GM19238 (cell line): ENCODE measurements at regions not wholly inside any gene's neighbourhood (a gene's known extent, or its start where the extent isn't known, plus 50 kb on each side); places are given as distances from the start of the nearest gene placed in this dataset.
"Not testable (repeated sequence)": the region's sequence is repeated elsewhere in the genome, so short reads cannot be mapped to it uniquely, and the experiment has no call there.

ENCODE experiments used
- DNase-seq: peaks from one replicate; pipeline ENCODE4 v3.0.0; 2011; ENCODE audit warnings: low spot score; ENCODE audit not compliant: insufficient read length

- no peak for DNase-seq
Measured at GRCh38 chr3:153268564-153269279, 106.7 kb downstream of the RAP2B start.

DNA sequence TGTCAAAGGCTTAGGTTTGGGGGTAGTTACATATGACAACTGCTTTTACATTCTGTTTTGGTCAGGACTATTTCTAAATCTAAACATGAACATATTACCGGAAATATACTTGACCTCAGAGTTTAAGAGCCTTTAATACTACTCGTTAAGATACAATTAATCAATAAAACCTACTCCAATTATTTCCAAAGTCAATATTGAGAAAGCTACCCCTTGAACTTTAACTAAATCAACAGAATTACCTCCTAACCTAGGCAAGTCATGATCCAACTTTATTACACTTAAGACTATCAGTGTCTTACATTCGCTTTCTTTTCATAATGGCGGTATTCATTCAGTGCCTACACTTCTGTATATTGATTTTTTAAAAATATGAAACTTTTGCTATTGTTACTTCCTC is 107.7 kb downstream of the RAP2B start:
- no peak for DNase-seq

GRCh38 chr3:153273217-153273616 is 111.2 kb downstream of the RAP2B start:
- no peak for DNase-seq

DNA sequence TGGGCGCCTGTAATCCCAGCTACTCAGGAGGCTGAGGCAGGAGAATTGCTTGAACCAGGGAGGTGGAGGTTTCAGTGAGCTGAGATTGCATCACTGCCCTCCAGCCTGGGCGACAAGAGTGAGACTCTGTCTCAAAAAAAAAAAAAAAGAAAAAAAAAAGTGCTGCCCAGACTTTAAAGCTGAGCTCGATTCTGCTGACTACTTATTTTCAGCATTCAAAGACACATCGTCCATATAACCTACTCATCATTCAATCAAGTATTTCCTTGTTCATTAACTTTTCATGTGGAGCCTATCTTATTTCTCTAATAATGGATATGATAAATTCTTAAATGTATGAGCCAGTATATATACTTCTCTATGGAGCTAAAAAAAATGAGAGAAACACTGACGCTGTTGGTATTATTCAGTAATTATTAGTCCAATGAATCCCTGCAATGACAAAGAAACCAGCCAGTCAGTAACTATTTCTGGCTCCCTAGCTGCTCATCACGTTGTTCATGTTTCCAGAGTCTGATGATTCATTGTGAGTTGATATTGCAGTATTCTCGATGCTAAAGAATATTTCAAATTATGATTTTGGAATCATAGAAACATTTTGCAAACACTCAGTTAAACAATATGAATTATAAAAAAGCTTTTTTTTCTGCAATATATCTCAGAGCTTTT is 111.9 kb downstream of the RAP2B start:
- DNase-seq = no peak

DNA sequence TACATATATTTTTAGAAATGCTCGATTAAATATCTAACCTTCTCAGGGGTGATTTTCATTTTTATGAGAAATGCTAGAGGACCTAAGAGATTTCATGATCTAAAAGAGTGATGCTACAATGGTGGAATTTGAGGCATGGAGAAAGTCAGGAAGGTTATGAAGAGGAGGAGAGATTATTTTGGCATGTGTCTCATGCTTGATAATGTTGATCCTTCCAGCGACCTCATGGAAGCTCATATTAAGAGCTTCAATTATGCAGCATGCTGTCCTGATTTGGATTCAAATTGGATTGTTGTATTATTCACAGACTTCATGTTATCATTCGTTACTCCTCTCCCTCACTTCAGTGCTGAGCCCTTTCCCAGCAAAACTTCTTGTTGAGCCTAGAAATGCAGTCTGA is 112.5 kb downstream of the RAP2B start:
- no peak for DNase-seq

DNA sequence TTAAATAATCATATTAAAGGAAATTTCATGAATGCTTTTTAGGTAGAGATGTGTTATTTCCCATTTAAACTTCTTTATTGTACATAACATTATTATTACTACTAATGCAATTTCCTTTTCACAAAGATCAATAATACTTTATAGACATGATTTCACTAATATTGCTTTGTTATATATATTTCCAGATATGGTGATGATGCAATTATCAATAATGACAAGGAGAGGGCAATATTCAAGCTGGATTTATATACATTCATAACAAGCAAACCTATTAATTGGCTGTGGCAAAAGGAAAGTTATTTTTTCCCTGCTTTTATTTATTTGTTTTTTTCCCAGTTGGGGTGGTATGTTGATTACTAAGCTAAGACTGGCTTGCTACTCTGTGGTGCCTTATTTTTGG is 113.5 kb downstream of the RAP2B start:
- DNase-seq = no peak

DNA sequence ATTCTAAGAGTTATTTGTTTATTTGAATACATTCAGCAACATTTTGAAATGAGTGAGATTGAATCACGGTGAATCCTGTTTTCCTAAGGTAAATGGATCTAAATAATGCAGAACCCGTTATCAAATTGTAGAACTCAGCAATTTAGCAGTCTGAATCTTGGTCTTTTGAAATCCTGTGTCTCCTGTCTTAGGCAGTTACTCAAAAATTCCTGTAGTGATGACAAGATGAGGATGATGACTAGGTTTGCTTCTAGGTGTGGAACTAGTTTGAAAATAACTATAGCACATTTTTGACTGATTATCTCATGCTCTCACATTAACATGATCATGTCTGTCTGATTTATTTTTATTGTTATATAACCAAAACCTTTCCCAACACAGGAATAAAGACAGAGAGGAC is 115.0 kb downstream of the RAP2B start:
- no peak for DNase-seq

- not testable (repeated sequence) for DNase-seq
Measured at GRCh38 chr3:153281236-153281997, 119.4 kb downstream of the RAP2B start.

DNA sequence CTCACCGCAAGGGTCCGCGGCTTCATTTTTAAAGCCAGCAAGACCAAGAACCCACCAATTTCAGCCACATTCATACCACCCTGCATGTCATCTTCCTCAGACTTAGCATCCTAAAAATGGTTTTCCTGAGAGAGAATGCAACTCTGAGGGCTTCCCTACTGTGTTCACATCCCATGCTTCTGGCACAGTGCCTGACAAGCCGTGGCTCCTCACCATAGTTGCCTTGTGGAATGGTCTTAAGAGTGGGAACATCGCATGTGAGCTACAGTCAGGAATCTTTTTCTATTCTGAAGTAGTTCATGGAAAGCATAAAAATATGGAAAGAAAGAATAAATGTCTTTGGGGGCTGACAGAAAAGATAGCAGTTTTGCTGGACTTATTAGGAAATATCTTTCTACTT is 120.3 kb downstream of the RAP2B start:
- no peak for DNase-seq

DNA sequence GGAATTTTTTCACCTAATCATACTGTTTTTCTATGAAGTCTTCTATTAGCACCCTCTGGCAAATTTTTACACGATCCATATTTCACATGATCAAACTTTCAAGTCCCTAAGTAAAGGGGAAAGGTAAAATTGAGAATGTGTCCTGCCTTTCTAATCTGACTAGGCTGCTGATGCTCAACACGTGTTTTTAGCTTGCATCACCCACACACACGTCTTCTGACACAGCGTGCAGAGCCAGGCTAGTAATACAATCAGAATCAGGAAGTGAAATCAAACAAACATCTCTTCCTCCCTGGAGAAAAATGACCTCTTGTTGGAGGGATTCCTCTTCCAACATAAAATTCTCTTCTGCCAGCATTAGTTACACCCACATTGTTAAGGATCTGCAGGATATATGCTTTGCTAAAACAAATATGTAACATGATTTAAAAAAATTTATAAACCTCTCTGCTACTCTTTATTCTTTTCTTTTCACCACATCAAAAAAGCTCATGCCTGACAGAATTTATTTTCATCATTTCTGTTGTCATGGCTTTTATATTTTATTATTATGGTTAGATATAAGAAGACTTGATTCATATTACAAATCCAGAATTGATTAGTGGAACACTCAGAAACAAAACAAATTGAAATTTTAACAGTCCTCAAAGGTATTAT is 122.4 kb downstream of the RAP2B start:
- no peak for DNase-seq

DNA sequence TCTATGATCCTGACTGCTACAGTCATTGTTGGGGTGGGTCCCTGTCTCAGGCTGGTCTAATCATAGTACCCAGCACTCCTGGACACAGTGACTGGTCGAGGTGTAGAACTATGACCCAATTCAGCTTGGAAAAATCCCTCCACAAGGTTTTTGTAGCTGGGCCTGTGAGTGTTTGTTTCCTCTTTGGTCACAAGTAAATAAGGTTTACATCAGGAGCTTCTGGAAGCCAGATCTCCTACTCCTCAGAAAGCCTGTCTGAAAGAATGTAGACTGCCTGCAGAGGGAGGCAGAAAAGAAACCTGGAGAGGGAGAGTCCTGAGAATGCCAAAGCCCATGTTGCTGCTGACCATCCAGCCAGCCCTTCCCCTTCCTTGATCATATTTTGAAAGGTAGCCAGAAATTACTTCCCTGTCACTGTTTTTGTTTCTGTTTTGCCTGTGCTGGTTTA is 123.2 kb downstream of the RAP2B start:
- no peak for DNase-seq

DNA sequence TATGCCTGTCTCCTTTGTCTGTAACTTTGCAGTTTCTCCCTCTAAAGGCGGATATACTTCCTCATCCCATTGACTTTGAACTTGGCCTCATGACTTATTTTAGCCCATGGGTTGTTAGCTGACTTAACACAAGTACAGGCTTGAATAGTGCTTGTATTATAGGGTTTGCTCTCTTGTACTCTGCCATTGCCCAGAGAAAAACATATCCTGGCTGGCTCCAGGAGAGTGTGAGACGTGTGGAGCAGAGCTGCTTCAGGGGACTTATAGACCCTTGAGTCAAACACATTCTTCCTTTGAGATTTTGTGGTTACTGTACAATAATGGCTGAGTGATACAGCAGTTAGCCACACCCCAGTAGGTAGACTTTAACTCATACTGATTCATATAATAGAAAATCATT is 124.0 kb downstream of the RAP2B start:
- DNase-seq = no peak

DNA sequence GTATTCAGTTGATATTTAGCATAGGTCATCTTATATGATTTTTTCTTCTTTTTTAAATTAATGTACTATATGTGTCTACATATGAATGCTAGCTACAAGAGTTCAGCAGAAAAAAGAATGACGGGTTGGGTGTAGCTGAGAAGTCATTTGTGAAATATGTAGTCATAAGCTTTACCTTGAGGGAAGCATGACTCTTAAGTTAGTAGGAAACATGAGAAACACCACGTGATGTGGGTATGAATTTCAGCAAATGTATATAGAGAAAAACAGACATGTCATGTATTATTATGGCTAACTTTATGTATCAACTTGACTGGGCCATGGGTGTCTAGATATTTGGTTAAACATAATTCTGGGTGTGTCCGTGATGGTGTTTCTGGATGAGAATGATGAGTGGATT is 125.0 kb downstream of the RAP2B start:
- no peak for DNase-seq

GRCh38 chr3:153289334-153289808 is 127.3 kb downstream of the RAP2B start:
- DNase-seq = no peak

- no peak for DNase-seq
Measured at GRCh38 chr3:153290268-153291015, 128.4 kb downstream of the RAP2B start.

GRCh38 chr3:153291059-153291685 is 129.1 kb downstream of the RAP2B start:
- no peak for DNase-seq

DNA sequence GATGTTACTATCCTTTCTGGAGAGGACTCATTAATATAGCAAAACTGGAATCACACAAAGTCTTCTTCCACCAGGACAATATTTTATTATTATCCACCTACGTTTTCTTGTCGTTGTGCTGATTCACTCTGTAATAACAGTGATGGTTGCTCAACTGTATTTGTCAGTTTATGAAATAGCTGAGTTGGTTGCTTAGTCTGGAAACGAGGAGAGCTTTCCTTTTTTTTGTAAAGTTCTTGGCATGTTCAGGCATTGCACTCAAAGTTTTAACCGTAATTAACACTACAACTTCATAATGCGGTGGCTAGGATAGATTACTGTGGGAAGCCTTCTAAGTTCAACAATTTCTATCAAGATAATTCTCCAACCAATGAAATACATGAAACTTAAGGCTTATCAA is 131.2 kb downstream of the RAP2B start:
- DNase-seq = no peak

GRCh38 chr3:153295901-153296300 is 133.9 kb downstream of the RAP2B start:
- DNase-seq = no peak

- DNase-seq = no peak
Measured at GRCh38 chr3:153305189-153305588, 143.2 kb downstream of the RAP2B start.

DNA sequence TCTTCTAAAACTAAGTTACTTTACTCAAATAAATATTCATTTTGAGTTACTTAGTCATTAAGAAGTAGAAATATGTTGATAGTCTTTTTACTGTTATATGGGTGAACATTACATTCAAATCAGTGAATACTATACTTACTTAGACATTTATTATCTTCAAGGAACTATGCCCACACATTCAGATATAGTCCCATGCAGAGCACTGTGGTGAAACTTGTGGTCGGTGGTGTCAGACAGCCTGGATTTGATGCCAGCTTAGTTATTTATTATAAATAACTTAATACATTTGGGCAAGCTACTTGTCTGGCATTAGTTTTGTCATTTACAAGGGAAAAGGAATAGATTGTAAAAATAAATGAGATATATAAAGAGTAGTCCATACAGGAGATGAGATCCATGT is 149.5 kb downstream of the RAP2B start:
- no peak for DNase-seq
